ENCODE measurements at regions not wholly inside any gene's neighbourhood (a gene's known extent, or its start where the extent isn't known, plus 50 kb on each side); places are given as distances from the start of the nearest gene placed in this dataset.

DNA sequence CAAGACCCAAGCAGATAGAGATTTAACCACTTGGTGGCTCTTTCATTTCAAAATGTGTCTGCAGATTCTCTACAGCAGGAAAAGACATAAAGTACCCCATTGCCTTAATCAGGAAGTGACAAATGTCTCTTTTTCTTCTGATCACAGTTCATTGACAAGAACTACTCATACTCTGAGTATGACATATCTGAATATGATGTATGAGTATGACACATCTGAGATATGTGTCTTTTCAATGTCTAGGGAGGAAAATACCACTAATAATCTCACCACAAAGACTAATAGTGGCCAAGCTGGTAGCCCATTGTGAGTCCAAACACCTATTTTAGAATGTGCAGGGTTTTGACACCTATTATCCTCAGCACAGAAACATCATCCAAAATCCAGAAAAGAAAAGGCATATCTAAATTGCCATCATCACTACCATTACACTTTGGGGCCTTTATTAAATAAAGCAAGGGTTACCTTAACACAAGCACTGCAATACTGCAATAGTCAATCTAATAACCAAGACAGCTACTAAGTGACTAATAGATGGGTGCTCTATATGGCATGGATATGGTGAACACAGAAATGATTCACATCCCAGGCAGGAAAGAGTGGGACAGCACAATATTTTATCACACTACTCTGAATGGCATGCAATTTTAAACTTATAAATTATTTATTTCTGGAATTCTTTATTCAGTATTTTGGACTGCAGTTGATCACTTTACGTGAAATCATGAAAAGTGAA is 243.7 kb upstream of the FAR2 start:
- no peak overlapping the region for H3K27ac Mint-ChIP-seq
- H3K4me1 Mint-ChIP-seq: no peaks in the 10 kb centered on the region
- H3T11ph ChIP-seq (ENCODE audit: low read length): no peak overlapping the region
- no peak overlapping the region for H2AFZ ChIP-seq (ENCODE audit: low read length)
- H3K4me3 Mint-ChIP-seq: no peak overlapping the region
- no peaks in the 10 kb centered on the region for H4K20me1 ChIP-seq (ENCODE audit: control insufficient read depth, insufficient read depth, insufficient read length)
- no peak overlapping the region for H4K91ac ChIP-seq (ENCODE audit: insufficient read length, low read depth, low read length)
- H3K4me1 ChIP-seq (ENCODE audit: insufficient read depth, low read length): no peaks in the 10 kb centered on the region
- H4K5ac ChIP-seq (ENCODE audit: insufficient read length, low read depth, low read length): no peak overlapping the region
- H2BK15ac ChIP-seq (ENCODE audit: low read depth, low read length): no peak overlapping the region
- peaks cover 6 to 38% (median 8%) of the 10 kb centered on the region in 3 experiments for H3K36me3 Mint-ChIP-seq (ENCODE audit: insufficient read depth in 1 of 3, low read depth in 3 of 3)
- H3K27me3 Mint-ChIP-seq (ENCODE audit: low read depth): no peaks in the 10 kb centered on the region
- no peak overlapping the region for H4K8ac ChIP-seq (replicated peaks; ENCODE audit: insufficient read length, low read depth, low read length)
- DNase-seq: no peak
- TF ChIP-seq CTCF (conservative IDR thresholded peaks at IDR 0.05): no peak
- no peak overlapping the region for H3K4me2 ChIP-seq (ENCODE audit: insufficient read depth, insufficient read length, low read length)
- H3K23me2 ChIP-seq (ENCODE audit: insufficient read length, low read depth, low read length, poor library complexity, severe bottlenecking): no peaks in the 10 kb centered on the region
- H3K9me3 ChIP-seq (ENCODE audit: control insufficient read depth, low read depth, low read length): no peaks in the 10 kb centered on the region
- WGBS (ENCODE audit: extremely low coverage, insufficient read length, low lambda C conversion rate): no CpG with 5 or more reads among the region's 1 CpG
- no peak overlapping the region for H2BK20ac ChIP-seq (ENCODE audit: low read depth, low read length, poor library complexity, severe bottlenecking)
- H2BK120ac ChIP-seq (ENCODE audit: low read depth, low read length, poor library complexity, severe bottlenecking): no peak overlapping the region
- H3K9ac ChIP-seq (ENCODE audit: extremely low read depth, insufficient read length, low read length): no peak overlapping the region
- H2BK12ac ChIP-seq (ENCODE audit: insufficient read length, low read depth, low read length): no peak overlapping the region
- H3K18ac ChIP-seq (ENCODE audit: insufficient read length, low read depth, low read length): no peak overlapping the region
- H3K4ac ChIP-seq (ENCODE audit: low read depth, low read length): no peak overlapping the region
- no peaks in the 10 kb centered on the region for H3K79me1 ChIP-seq (ENCODE audit: insufficient read depth, low read depth, low read length, poor library complexity, severe bottlenecking)
- H3K9me3 Mint-ChIP-seq: peaks cover 36 to 39% of the 10 kb centered on the region in 2 experiments
- H2AK5ac ChIP-seq (ENCODE audit: insufficient read length, low read length): no peak overlapping the region
- H2BK5ac ChIP-seq (ENCODE audit: insufficient read length, low read length): no peak overlapping the region
- H3K23ac ChIP-seq (ENCODE audit: insufficient read length, low read depth, low read length): no peak overlapping the region
- no peak overlapping the region for H3K27ac ChIP-seq (ENCODE audit: insufficient read length, low read depth, low read length)
- H3K79me2 ChIP-seq (ENCODE audit: insufficient read depth, low read length): no peaks in the 10 kb centered on the region
- no peaks in the 10 kb centered on the region for H3K27me3 ChIP-seq (ENCODE audit: insufficient read depth, low read length)
- no peak overlapping the region for H3K14ac ChIP-seq (ENCODE audit: insufficient read depth, low read length)
- H3K56ac ChIP-seq (ENCODE audit: insufficient read length, low read depth, low read length): no peak overlapping the region

All from H9 (cell line).